ENCODE measurements at regions not wholly inside any gene's neighbourhood (a gene's known extent, or its start where the extent isn't known, plus 50 kb on each side); places are given as distances from the start of the nearest gene placed in this dataset.

- no peak overlapping the region for H2AFZ ChIP-seq (ENCODE audit: low read length)
- TF ChIP-seq EZH2 (IDR thresholded peaks at IDR 0.05; ENCODE audit: borderline replicate concordance, low read length): no peak
- no peak for TF ChIP-seq CTCF (IDR thresholded peaks at IDR 0.05; ENCODE audit: low read length)
Measured at GRCh38 chr2:82320296-82320695, 2015.7 kb upstream of the LRRTM1 start.

GRCh38 chr2:82317012-82317411 is 2012.5 kb upstream of the LRRTM1 start:
- H3K4me3 ChIP-seq (ENCODE audit: low read depth, low read length, poor library complexity, severe bottlenecking): no peak overlapping the region
- no peaks in the 10 kb centered on the region for H3K9me3 ChIP-seq (ENCODE audit: low read length)
- H3K4me2 ChIP-seq (ENCODE audit: low read length): no peak overlapping the region
- no peaks in the 10 kb centered on the region for H3K79me2 ChIP-seq (ENCODE audit: insufficient read depth, low read length)
- TF ChIP-seq EZH2 (IDR thresholded peaks at IDR 0.05; ENCODE audit: borderline replicate concordance, low read length) (no peak), CTCF (IDR thresholded peaks at IDR 0.05; ENCODE audit: low read length) (no peak)
- H3K9ac ChIP-seq (ENCODE audit: low read length): no peak overlapping the region
- H3K27ac ChIP-seq (ENCODE audit: low read depth, low read length, poor library complexity, severe bottlenecking): no peak overlapping the region
- H3K27me3 ChIP-seq (ENCODE audit: insufficient read depth, low read length): no peaks in the 10 kb centered on the region
- H3K9me2 ChIP-seq (ENCODE audit: low read depth, low read length): no peaks in the 10 kb centered on the region
- H2AFZ ChIP-seq (ENCODE audit: low read length): no peak overlapping the region
- H4K20me1 ChIP-seq (ENCODE audit: insufficient read depth, low read length): no peaks in the 10 kb centered on the region
- no peaks in the 10 kb centered on the region for H3K36me3 ChIP-seq (ENCODE audit: insufficient read depth, low read length)
- H3F3A ChIP-seq (ENCODE audit: insufficient read depth, low read length): no peaks in the 10 kb centered on the region
- H3K4me1 ChIP-seq (ENCODE audit: insufficient read depth, low read length, severe bottlenecking): no peaks in the 10 kb centered on the region

More at GRCh38 chr2:82320296-82320695, 2015.7 kb upstream of the LRRTM1 start:
- Histone ChIP-seq H3K4me2 (ENCODE audit: low read length) (no peak overlapping the region), H3K4me1 (ENCODE audit: insufficient read depth, low read length, severe bottlenecking) (no peaks in the 10 kb centered on the region), H3K9ac (ENCODE audit: low read length) (no peak overlapping the region), H3K9me2 (ENCODE audit: low read depth, low read length) (no peaks in the 10 kb centered on the region), H3F3A (ENCODE audit: insufficient read depth, low read length) (no peaks in the 10 kb centered on the region), H3K27me3 (ENCODE audit: insufficient read depth, low read length) (no peaks in the 10 kb centered on the region), H3K27ac (ENCODE audit: low read depth, low read length, poor library complexity, severe bottlenecking) (no peak overlapping the region), H4K20me1 (ENCODE audit: insufficient read depth, low read length) (no peaks in the 10 kb centered on the region), H3K9me3 (ENCODE audit: low read length) (no peaks in the 10 kb centered on the region), H3K79me2 (ENCODE audit: insufficient read depth, low read length) (no peaks in the 10 kb centered on the region), H3K4me3 (ENCODE audit: low read depth, low read length, poor library complexity, severe bottlenecking) (no peak overlapping the region), H3K36me3 (ENCODE audit: insufficient read depth, low read length) (no peaks in the 10 kb centered on the region)

- Histone ChIP-seq H3K4me1 (ENCODE audit: insufficient read depth, low read length, severe bottlenecking) (no peaks in the 10 kb centered on the region), H3K4me2 (ENCODE audit: low read length) (no peak overlapping the region), H2AFZ (ENCODE audit: low read length) (no peak overlapping the region), H3K27ac (ENCODE audit: low read depth, low read length, poor library complexity, severe bottlenecking) (no peak overlapping the region), H3K9me2 (ENCODE audit: low read depth, low read length) (no peaks in the 10 kb centered on the region), H3K27me3 (ENCODE audit: insufficient read depth, low read length) (no peaks in the 10 kb centered on the region), H3K9ac (ENCODE audit: low read length) (no peak overlapping the region), H3K9me3 (ENCODE audit: low read length) (no peaks in the 10 kb centered on the region), H3K79me2 (ENCODE audit: insufficient read depth, low read length) (no peaks in the 10 kb centered on the region), H4K20me1 (ENCODE audit: insufficient read depth, low read length) (no peaks in the 10 kb centered on the region), H3K4me3 (ENCODE audit: low read depth, low read length, poor library complexity, severe bottlenecking) (no peak overlapping the region), H3K36me3 (ENCODE audit: insufficient read depth, low read length) (no peaks in the 10 kb centered on the region), H3F3A (ENCODE audit: insufficient read depth, low read length) (no peaks in the 10 kb centered on the region)
- TF ChIP-seq EZH2 (IDR thresholded peaks at IDR 0.05; ENCODE audit: borderline replicate concordance, low read length) (no peak), CTCF (IDR thresholded peaks at IDR 0.05; ENCODE audit: low read length) (no peak)
Measured at GRCh38 chr2:82316586-82316985, 2012.0 kb upstream of the LRRTM1 start.
